HEK293 (cell line): ENCODE measurements at regions not wholly inside any gene's neighbourhood (a gene's known extent, or its start where the extent isn't known, plus 50 kb on each side); places are given as distances from the start of the nearest gene placed in this dataset.

Experiments
- ZNF214 ChIP-seq: fragments of 450-650 bp; formaldehyde crosslinking; IDR thresholded peaks from 2 replicates; pipeline ENCODE4 v1.5.1; 2017; ENCODE audit warnings: missing biosample characterization, mild to moderate bottlenecking, missing genetic modification characterization, borderline replicate concordance
- ZNF274 ChIP-seq, 2 experiments: fragments of 200-500 bp in 1 of 2; fragments of 450-650 bp in 1 of 2; sonication (Bioruptor generic) in 1 of 2; formaldehyde crosslinking in 1 of 2; IDR thresholded peaks; 2 replicates each; pipeline versions ENCODE4 v1.5.1 to v1.6.1; 2014 to 2016; ENCODE audit warnings: borderline replicate concordance in 1 of 2, inconsistent platforms in 1 of 2, low read length in 1 of 2, missing biosample characterization in 1 of 2, missing genetic modification characterization in 1 of 2
- ZNF324 ChIP-seq: fragments of 450-650 bp; formaldehyde crosslinking; IDR thresholded peaks from 2 replicates; pipeline ENCODE4 v1.5.1; 2016; ENCODE audit warnings: missing biosample characterization, missing genetic modification characterization
- ZNF514 ChIP-seq: fragments of 450-650 bp; formaldehyde crosslinking; IDR thresholded peaks from 2 replicates; pipeline ENCODE4 v1.5.1; 2016; ENCODE audit warnings: missing biosample characterization, missing genetic modification characterization
- ZNF529 ChIP-seq: fragments of 450-650 bp; formaldehyde crosslinking; IDR thresholded peaks from 2 replicates; pipeline ENCODE4 v1.5.1; 2017; ENCODE audit warnings: missing genetic modification characterization, missing biosample characterization; ENCODE audit not compliant: insufficient replicate concordance
- ZNF777 ChIP-seq: fragments of 450-650 bp; formaldehyde crosslinking; IDR thresholded peaks from 2 replicates; pipeline ENCODE4 v1.5.1; 2017; ENCODE audit warnings: missing biosample characterization, missing genetic modification characterization, borderline replicate concordance
- ZSCAN23 ChIP-seq: fragments of 450-650 bp; formaldehyde crosslinking; IDR thresholded peaks from 2 replicates; pipeline ENCODE4 v1.5.1; 2016; ENCODE audit warnings: missing biosample characterization, missing genetic modification characterization
- TF ChIP-seq, protein P1 (sequence below): fragments of 450-650 bp; formaldehyde crosslinking; IDR thresholded peaks from 2 replicates; pipeline ENCODE4 v1.5.1; 2016; ENCODE audit warnings: missing biosample characterization, missing genetic modification characterization
- TF ChIP-seq, protein P2 (sequence below): fragments of 450-650 bp; formaldehyde crosslinking; IDR thresholded peaks from 2 replicates; pipeline ENCODE4 v1.5.1; 2016; ENCODE audit warnings: missing biosample characterization, missing genetic modification characterization, low read depth
- TF ChIP-seq, protein P3 (sequence below): fragments of 450-650 bp; formaldehyde crosslinking; IDR thresholded peaks from 2 replicates; pipeline ENCODE4 v1.5.1; 2016; ENCODE audit warnings: missing biosample characterization, missing genetic modification characterization
- TF ChIP-seq, protein P4 (sequence below): fragments of 450-650 bp; formaldehyde crosslinking; IDR thresholded peaks from 2 replicates; pipeline ENCODE4 v1.5.1; 2016; ENCODE audit warnings: missing biosample characterization, missing genetic modification characterization
- TF ChIP-seq, protein P5 (sequence below): fragments of 450-650 bp; formaldehyde crosslinking; IDR thresholded peaks from 2 replicates; pipeline ENCODE4 v1.5.1; 2017; ENCODE audit warnings: missing biosample characterization, missing genetic modification characterization
- TF ChIP-seq, protein P6 (sequence below): fragments of 450-650 bp; formaldehyde crosslinking; IDR thresholded peaks from 2 replicates; pipeline ENCODE4 v1.5.1; 2016; ENCODE audit warnings: missing biosample characterization, missing genetic modification characterization
- TF ChIP-seq, protein P7 (sequence below): sonication (generic); formaldehyde crosslinking; IDR thresholded peaks from 2 replicates; pipeline ENCODE4 v1.8.1; 2022; ENCODE audit warnings: mild to moderate bottlenecking, moderate library complexity, missing genetic modification reagents

DNA sequence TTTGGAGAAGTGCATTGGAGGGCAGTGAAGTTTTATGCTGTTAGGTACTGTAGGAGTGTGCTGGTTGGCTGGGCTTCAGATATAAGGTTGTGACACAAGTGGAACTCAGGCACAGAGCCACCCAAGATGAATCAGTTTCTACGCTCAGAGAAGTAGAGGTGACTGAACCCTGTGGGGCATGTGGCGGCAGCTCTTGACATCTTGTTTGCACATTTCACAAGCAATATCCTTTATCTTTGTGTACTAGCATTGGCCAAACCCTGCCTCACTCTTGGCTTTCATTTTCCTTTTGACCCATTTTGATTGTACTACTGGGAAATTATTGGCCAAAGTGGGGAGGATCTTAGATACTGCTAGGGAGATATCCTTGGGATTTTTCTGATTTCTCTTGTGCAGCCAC lies 110.0 kb downstream of the PSAT1 start:
- no peak for TF ChIP-seq ZNF214 (tag by site-specific recombination)
- TF ChIP-seq, protein P1, sequence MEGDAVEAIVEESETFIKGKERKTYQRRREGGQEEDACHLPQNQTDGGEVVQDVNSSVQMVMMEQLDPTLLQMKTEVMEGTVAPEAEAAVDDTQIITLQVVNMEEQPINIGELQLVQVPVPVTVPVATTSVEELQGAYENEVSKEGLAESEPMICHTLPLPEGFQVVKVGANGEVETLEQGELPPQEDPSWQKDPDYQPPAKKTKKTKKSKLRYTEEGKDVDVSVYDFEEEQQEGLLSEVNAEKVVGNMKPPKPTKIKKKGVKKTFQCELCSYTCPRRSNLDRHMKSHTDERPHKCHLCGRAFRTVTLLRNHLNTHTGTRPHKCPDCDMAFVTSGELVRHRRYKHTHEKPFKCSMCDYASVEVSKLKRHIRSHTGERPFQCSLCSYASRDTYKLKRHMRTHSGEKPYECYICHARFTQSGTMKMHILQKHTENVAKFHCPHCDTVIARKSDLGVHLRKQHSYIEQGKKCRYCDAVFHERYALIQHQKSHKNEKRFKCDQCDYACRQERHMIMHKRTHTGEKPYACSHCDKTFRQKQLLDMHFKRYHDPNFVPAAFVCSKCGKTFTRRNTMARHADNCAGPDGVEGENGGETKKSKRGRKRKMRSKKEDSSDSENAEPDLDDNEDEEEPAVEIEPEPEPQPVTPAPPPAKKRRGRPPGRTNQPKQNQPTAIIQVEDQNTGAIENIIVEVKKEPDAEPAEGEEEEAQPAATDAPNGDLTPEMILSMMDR (tag by site-specific recombination): no peak
- no peak for TF ChIP-seq ZNF274 (IDR thresholded peaks at IDR 0.05; ENCODE audit: low read length)
- no peak for TF ChIP-seq ZNF274 (tag by site-specific recombination; IDR thresholded peaks at IDR 0.05; ENCODE audit: borderline replicate concordance)
- TF ChIP-seq, protein P2, sequence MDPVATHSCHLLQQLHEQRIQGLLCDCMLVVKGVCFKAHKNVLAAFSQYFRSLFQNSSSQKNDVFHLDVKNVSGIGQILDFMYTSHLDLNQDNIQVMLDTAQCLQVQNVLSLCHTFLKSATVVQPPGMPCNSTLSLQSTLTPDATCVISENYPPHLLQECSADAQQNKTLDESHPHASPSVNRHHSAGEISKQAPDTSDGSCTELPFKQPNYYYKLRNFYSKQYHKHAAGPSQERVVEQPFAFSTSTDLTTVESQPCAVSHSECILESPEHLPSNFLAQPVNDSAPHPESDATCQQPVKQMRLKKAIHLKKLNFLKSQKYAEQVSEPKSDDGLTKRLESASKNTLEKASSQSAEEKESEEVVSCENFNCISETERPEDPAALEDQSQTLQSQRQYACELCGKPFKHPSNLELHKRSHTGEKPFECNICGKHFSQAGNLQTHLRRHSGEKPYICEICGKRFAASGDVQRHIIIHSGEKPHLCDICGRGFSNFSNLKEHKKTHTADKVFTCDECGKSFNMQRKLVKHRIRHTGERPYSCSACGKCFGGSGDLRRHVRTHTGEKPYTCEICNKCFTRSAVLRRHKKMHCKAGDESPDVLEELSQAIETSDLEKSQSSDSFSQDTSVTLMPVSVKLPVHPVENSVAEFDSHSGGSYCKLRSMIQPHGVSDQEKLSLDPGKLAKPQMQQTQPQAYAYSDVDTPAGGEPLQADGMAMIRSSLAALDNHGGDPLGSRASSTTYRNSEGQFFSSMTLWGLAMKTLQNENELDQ (tag by site-specific recombination): no peak
- TF ChIP-seq ZNF529 (tag by site-specific recombination): no peak
- no peak for TF ChIP-seq ZNF514 (tag by site-specific recombination)
- TF ChIP-seq, protein P3, sequence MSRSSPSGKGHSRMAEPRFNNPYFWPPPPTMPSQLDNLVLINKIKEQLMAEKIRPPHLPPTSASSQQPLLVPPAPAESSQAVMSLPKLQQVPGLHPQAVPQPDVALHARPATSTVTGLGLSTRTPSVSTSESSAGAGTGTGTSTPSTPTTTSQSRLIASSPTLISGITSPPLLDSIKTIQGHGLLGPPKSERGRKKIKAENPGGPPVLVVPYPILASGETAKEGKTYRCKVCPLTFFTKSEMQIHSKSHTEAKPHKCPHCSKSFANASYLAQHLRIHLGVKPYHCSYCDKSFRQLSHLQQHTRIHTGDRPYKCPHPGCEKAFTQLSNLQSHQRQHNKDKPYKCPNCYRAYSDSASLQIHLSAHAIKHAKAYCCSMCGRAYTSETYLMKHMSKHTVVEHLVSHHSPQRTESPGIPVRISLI (tag by site-specific recombination): no peak
- TF ChIP-seq, protein P4, sequence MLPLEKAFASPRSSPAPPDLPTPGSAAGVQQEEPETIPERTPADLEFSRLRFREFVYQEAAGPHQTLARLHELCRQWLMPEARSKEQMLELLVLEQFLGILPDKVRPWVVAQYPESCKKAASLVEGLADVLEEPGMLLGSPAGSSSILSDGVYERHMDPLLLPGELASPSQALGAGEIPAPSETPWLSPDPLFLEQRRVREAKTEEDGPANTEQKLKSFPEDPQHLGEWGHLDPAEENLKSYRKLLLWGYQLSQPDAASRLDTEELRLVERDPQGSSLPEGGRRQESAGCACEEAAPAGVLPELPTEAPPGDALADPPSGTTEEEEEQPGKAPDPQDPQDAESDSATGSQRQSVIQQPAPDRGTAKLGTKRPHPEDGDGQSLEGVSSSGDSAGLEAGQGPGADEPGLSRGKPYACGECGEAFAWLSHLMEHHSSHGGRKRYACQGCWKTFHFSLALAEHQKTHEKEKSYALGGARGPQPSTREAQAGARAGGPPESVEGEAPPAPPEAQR: no peak
- TF ChIP-seq, protein P5, sequence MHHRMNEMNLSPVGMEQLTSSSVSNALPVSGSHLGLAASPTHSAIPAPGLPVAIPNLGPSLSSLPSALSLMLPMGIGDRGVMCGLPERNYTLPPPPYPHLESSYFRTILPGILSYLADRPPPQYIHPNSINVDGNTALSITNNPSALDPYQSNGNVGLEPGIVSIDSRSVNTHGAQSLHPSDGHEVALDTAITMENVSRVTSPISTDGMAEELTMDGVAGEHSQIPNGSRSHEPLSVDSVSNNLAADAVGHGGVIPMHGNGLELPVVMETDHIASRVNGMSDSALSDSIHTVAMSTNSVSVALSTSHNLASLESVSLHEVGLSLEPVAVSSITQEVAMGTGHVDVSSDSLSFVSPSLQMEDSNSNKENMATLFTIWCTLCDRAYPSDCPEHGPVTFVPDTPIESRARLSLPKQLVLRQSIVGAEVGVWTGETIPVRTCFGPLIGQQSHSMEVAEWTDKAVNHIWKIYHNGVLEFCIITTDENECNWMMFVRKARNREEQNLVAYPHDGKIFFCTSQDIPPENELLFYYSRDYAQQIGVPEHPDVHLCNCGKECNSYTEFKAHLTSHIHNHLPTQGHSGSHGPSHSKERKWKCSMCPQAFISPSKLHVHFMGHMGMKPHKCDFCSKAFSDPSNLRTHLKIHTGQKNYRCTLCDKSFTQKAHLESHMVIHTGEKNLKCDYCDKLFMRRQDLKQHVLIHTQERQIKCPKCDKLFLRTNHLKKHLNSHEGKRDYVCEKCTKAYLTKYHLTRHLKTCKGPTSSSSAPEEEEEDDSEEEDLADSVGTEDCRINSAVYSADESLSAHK: no peak
- TF ChIP-seq, protein P6, sequence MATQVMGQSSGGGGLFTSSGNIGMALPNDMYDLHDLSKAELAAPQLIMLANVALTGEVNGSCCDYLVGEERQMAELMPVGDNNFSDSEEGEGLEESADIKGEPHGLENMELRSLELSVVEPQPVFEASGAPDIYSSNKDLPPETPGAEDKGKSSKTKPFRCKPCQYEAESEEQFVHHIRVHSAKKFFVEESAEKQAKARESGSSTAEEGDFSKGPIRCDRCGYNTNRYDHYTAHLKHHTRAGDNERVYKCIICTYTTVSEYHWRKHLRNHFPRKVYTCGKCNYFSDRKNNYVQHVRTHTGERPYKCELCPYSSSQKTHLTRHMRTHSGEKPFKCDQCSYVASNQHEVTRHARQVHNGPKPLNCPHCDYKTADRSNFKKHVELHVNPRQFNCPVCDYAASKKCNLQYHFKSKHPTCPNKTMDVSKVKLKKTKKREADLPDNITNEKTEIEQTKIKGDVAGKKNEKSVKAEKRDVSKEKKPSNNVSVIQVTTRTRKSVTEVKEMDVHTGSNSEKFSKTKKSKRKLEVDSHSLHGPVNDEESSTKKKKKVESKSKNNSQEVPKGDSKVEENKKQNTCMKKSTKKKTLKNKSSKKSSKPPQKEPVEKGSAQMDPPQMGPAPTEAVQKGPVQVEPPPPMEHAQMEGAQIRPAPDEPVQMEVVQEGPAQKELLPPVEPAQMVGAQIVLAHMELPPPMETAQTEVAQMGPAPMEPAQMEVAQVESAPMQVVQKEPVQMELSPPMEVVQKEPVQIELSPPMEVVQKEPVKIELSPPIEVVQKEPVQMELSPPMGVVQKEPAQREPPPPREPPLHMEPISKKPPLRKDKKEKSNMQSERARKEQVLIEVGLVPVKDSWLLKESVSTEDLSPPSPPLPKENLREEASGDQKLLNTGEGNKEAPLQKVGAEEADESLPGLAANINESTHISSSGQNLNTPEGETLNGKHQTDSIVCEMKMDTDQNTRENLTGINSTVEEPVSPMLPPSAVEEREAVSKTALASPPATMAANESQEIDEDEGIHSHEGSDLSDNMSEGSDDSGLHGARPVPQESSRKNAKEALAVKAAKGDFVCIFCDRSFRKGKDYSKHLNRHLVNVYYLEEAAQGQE (tag by site-specific recombination): no peak
- TF ChIP-seq ZSCAN23: no peak
- no peak for TF ChIP-seq ZNF324 (tag by site-specific recombination)
- no peak for TF ChIP-seq ZNF777 (tag by site-specific recombination)
- TF ChIP-seq, protein P7, sequence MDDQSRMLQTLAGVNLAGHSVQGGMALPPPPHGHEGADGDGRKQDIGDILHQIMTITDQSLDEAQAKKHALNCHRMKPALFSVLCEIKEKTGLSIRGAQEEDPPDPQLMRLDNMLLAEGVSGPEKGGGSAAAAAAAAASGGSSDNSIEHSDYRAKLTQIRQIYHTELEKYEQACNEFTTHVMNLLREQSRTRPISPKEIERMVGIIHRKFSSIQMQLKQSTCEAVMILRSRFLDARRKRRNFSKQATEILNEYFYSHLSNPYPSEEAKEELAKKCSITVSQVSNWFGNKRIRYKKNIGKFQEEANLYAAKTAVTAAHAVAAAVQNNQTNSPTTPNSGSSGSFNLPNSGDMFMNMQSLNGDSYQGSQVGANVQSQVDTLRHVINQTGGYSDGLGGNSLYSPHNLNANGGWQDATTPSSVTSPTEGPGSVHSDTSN (CRISPR knock-in tag): no peak
